GM21737 (cell line): ENCODE measurements at regions not wholly inside any gene's neighbourhood (a gene's known extent, or its start where the extent isn't known, plus 50 kb on each side); places are given as distances from the start of the nearest gene placed in this dataset.
"Not testable (repeated sequence)": the region's sequence is repeated elsewhere in the genome, so short reads cannot be mapped to it uniquely, and the experiment has no call there.

Experiments
- ATAC-seq: cut with Tn5 transposase; IDR thresholded peaks from one replicate; pipeline ENCODE4 v1.9.1; 2021; ENCODE audit warnings: mild to moderate bottlenecking, moderate library complexity; ENCODE audit not compliant: unreplicated experiment

- ATAC-seq: no peak
Measured at GRCh38 chr5:66234241-66234640, 90.1 kb downstream of the SREK1 start.

GRCh38 chr5:66238435-66238834 lies 94.3 kb downstream of the SREK1 start:
- no peak for ATAC-seq

GRCh38 chr5:66239034-66239433 lies 94.9 kb downstream of the SREK1 start:
- no peak for ATAC-seq

GRCh38 chr5:66241136-66241825 lies 97.2 kb downstream of the SREK1 start:
- ATAC-seq: no peak

- no peak for ATAC-seq
Measured at GRCh38 chr5:66242050-66242715, 98.1 kb downstream of the SREK1 start.

- ATAC-seq: no peak
Measured at GRCh38 chr5:66246608-66247007, 102.5 kb downstream of the SREK1 start.

GRCh38 chr5:66247176-66247960 lies 103.3 kb downstream of the SREK1 start:
- no peak for ATAC-seq

- ATAC-seq: no peak
Measured at GRCh38 chr5:66248874-66249273, 104.8 kb downstream of the SREK1 start.

- ATAC-seq: no peak
Measured at GRCh38 chr5:66249920-66250319, 105.8 kb downstream of the SREK1 start.

- ATAC-seq: no peak
Measured at GRCh38 chr5:66252849-66253248, 108.7 kb downstream of the SREK1 start.

GRCh38 chr5:66255714-66256113 lies 111.6 kb downstream of the SREK1 start:
- ATAC-seq: no peak

- no peak for ATAC-seq
Measured at GRCh38 chr5:66273121-66273520, 129.0 kb downstream of the SREK1 start.

GRCh38 chr5:66276986-66277385 lies 132.9 kb downstream of the SREK1 start:
- ATAC-seq: no peak

GRCh38 chr5:66277981-66278380 lies 133.9 kb downstream of the SREK1 start:
- ATAC-seq: no peak

GRCh38 chr5:66281294-66281693 lies 137.2 kb downstream of the SREK1 start:
- no peak for ATAC-seq

GRCh38 chr5:66284588-66285342 lies 140.7 kb downstream of the SREK1 start:
- no peak for ATAC-seq

- ATAC-seq: no peak
Measured at GRCh38 chr5:66285343-66285922, 141.3 kb downstream of the SREK1 start.

GRCh38 chr5:66291771-66292170 lies 147.7 kb downstream of the SREK1 start:
- ATAC-seq: no peak

- not testable (repeated sequence) for ATAC-seq
Measured at GRCh38 chr5:66293851-66294250, 149.8 kb downstream of the SREK1 start.

GRCh38 chr5:66299463-66299862 lies 155.4 kb downstream of the SREK1 start:
- no peak for ATAC-seq

- ATAC-seq: no peak
Measured at GRCh38 chr5:66302344-66302743, 158.2 kb downstream of the SREK1 start.
